K562 (cell line): ENCODE measurements at regions not wholly inside any gene's neighbourhood (a gene's known extent, or its start where the extent isn't known, plus 50 kb on each side); places are given as distances from the start of the nearest gene placed in this dataset.

Experiments used
- ATAC-seq: fragments of 200-7000 bp; cut with Tn5 transposase; 3 replicates; pipeline ENCODE4 v1.9.1; 2020; ENCODE audit warnings: moderate library complexity
- BruUV-seq: library from RNA; stranded (reverse); fragments of 400-500 nt; replicated peaks from 2 replicates; lab custom pipeline; 2021; lab: Mats Ljungman, UMichigan
- CTCF ChIA-PET: fragments of 300-600 bp; formaldehyde crosslinking; extraction: SDS; loops from one replicate; lab custom pipeline; 2021; ENCODE audit warnings: low intra/inter-chr PET ratio; lab: Yijun Ruan, JAX
- POLR2A ChIA-PET: fragments of 300-600, 350-650 bp; sonication (Branson Sonifier 250); formaldehyde crosslinking; extraction: SDS; loops from one replicate; lab custom pipeline; 2021; ENCODE audit warnings: antibody characterized with exemption, inconsistent platforms; lab: Yijun Ruan, JAX
- DNase-seq, 4 experiments: peaks; one replicate each; pipeline versions ENCODE4 v3.0.0 to v3.0.0-alpha.2; 2011 to 2018; ENCODE audit warnings: low spot score in 3 of 4, mixed read lengths in 3 of 4; ENCODE audit errors: extremely low read depth in 1 of 4
- FAIRE-seq: peaks from 2 replicates; lab custom pipeline; 2011; peaks lifted over from hg19 to GRCh38; lab: Jason Lieb, UNC
- H2AFZ ChIP-seq: 2 replicates; pipeline ENCODE4 v1.6.0; 2011; ENCODE audit warnings: low read depth, low read length, control low read depth, inconsistent platforms
- H3K27ac ChIP-seq: fragments of 200-600 bp; 3 replicates; pipeline ENCODE4 v1.8.0; 2011; ENCODE audit warnings: low read depth, mild to moderate bottlenecking, control low read depth, inconsistent platforms, low read length, moderate library complexity, mixed read lengths; ENCODE audit errors: extremely low read depth
- H3K27me3 ChIP-seq, 2 experiments: fragments of 300-600 bp in 1 of 2; 2 replicates in 1 of 2; 3 replicates in 1 of 2; pipeline versions ENCODE4 v1.6.0 to v1.8.0; 2011; ENCODE audit warnings: inconsistent platforms in 2 of 2, low read length in 2 of 2, mild to moderate bottlenecking in 1 of 2, mixed read lengths in 1 of 2, moderate library complexity in 1 of 2; ENCODE audit not compliant: control insufficient read depth in 2 of 2, insufficient read depth in 2 of 2
- H3K36me3 ChIP-seq: fragments of 300-600 bp; 3 replicates; pipeline ENCODE4 v1.8.0; 2011; ENCODE audit warnings: mild to moderate bottlenecking, low read length, inconsistent platforms; ENCODE audit not compliant: control insufficient read depth, insufficient read depth
- H3K4me1 ChIP-seq, 2 experiments: fragments of 200-600 bp in 1 of 2; replicated peaks in 1 of 2; 2 replicates in 1 of 2; 3 replicates in 1 of 2; pipeline versions ENCODE4 v1.5.1 to v1.8.0; 2011; ENCODE audit warnings: inconsistent platforms in 2 of 2, low read length in 2 of 2, mild to moderate bottlenecking in 1 of 2, mixed read lengths in 1 of 2, moderate library complexity in 1 of 2; ENCODE audit not compliant: control insufficient read depth in 2 of 2, insufficient read depth in 2 of 2
- H3K4me2 ChIP-seq: 2 replicates; pipeline ENCODE4 v1.6.1; 2011; ENCODE audit warnings: low read length, control low read depth, inconsistent platforms, mixed read lengths; ENCODE audit not compliant: insufficient read depth
- H3K4me3 ChIP-seq: fragments of 200-600 bp; sonication (generic), shearing (Covaris generic); 2 replicates; pipeline ENCODE4 v1.5.1; 2016; ENCODE audit warnings: control low read depth, inconsistent platforms
- H3K79me2 ChIP-seq: fragments of 200-600 bp; 3 replicates; pipeline ENCODE4 v1.8.0; 2011; ENCODE audit warnings: low read length, inconsistent platforms; ENCODE audit not compliant: control insufficient read depth, insufficient read depth
- H3K9ac ChIP-seq, 2 experiments: 2 replicates each; pipeline versions ENCODE4 v1.6.0 to v1.6.1; 2011; ENCODE audit warnings: low read depth in 2 of 2, low read length in 2 of 2, control low read depth in 1 of 2, inconsistent platforms in 1 of 2, mild to moderate bottlenecking in 1 of 2, mixed read lengths in 1 of 2; ENCODE audit not compliant: insufficient read depth in 1 of 2
- H3K9me1 ChIP-seq: one replicate; pipeline ENCODE4 v1.6.0; 2011; ENCODE audit warnings: inconsistent platforms, mild to moderate bottlenecking, low read length, moderate library complexity; ENCODE audit not compliant: control insufficient read depth, insufficient read depth
- H3K9me3 ChIP-seq: replicated peaks from 2 replicates; pipeline ENCODE4 v1.5.1; 2011; ENCODE audit warnings: low read depth, low read length, inconsistent platforms; ENCODE audit not compliant: control insufficient read depth, insufficient read depth
- H4K20me1 ChIP-seq: replicated peaks from 2 replicates; pipeline ENCODE4 v1.6.1; 2011; ENCODE audit warnings: low read length, inconsistent platforms, mixed read lengths; ENCODE audit not compliant: control insufficient read depth, insufficient read depth
- CBX3 ChIP-seq, 2 experiments: IDR thresholded peaks; 1 replicate in 1 of 2; 2 replicates in 1 of 2; pipeline ENCODE4 v1.6.1; 2012; ENCODE audit warnings: inconsistent platforms in 2 of 2, low read length in 2 of 2, borderline replicate concordance in 1 of 2, control low read depth in 1 of 2
- CEBPG ChIP-seq, 3 experiments: fragments of 200-800 bp in 1 of 3; sonication (Bioruptor generic) in 1 of 3; sonication (generic) in 1 of 3; formaldehyde crosslinking in 1 of 3; IDR thresholded peaks in 2 of 3; conservative IDR thresholded peaks in 1 of 3; 2 replicates each; pipeline versions ENCODE4 v1.6.1 to v1.8.0; 2016 to 2022; ENCODE audit warnings: missing compliant biosample characterization in 2 of 3, missing genetic modification characterization in 2 of 3, mild to moderate bottlenecking in 1 of 3, missing genetic modification reagents in 1 of 3
- ETV5 ChIP-seq: sonication (generic); formaldehyde crosslinking; IDR thresholded peaks from 2 replicates; pipeline ENCODE4 v1.4.0; 2020; ENCODE audit warnings: low read depth, mild to moderate bottlenecking, missing genetic modification reagents
- MCM7 ChIP-seq, 2 experiments: fragments of 450-650 bp; IDR thresholded peaks; 2 replicates each; pipeline ENCODE4 v1.6.1; 2016 to 2018
- RFX1 ChIP-seq: fragments of 450-650 bp; IDR thresholded peaks from 2 replicates; pipeline ENCODE4 v1.6.1; 2016; ENCODE audit warnings: mild to moderate bottlenecking, moderate library complexity
- SRSF1 ChIP-seq: fragments of 200-400 bp; formaldehyde crosslinking; IDR thresholded peaks from 2 replicates; pipeline ENCODE4 v1.6.1; 2017; ENCODE audit warnings: mild to moderate bottlenecking, low read depth, low read length, moderate library complexity
- TAL1 ChIP-seq: fragments of 450-650 bp; IDR thresholded peaks from 2 replicates; pipeline ENCODE4 v1.6.1; 2016; ENCODE audit warnings: mild to moderate bottlenecking
- WGBS: fragments of 100-300 bp; shearing (Covaris generic); methylation state at CpG from one replicate; pipeline ENCODE4 v1.1.6; 2016; ENCODE audit warnings: low coverage, mixed read lengths; ENCODE audit not compliant: insufficient coverage; ENCODE audit errors: missing lambda C conversion rate; 5-methylcytosine and 5-hydroxymethylcytosine counted together
- in situ Hi-C: fragments of 300-500 bp; cut with MboI; formaldehyde crosslinking; loops from 4 replicates; pipeline ENCODE4 v1.15.0; 2018; ENCODE audit warnings: inconsistent platforms, mixed read lengths
- intact Hi-C: fragments of 100-400 bp; cut with micrococcal nuclease; formaldehyde crosslinking; loops from 2 replicates; pipeline ENCODE4 v1.14.2; 2022
- TF ChIP-seq, protein P1 (sequence below): fragments of 450-650 bp; IDR thresholded peaks from 2 replicates; pipeline ENCODE4 v1.6.1; 2018; ENCODE audit warnings: mild to moderate bottlenecking, low read depth; ENCODE audit not compliant: partially characterized antibody
- TF ChIP-seq, protein P2 (sequence below): fragments of 250-450 bp; sonication (Bioruptor Pico); IDR thresholded peaks from 2 replicates; pipeline ENCODE4 v1.5.0; 2022; ENCODE audit warnings: mild to moderate bottlenecking
- TF ChIP-seq, protein P3 (sequence below): fragments of 450-650 bp; formaldehyde crosslinking; IDR thresholded peaks from 2 replicates; pipeline ENCODE4 v1.4.0; 2020; ENCODE audit warnings: mild to moderate bottlenecking

DNA sequence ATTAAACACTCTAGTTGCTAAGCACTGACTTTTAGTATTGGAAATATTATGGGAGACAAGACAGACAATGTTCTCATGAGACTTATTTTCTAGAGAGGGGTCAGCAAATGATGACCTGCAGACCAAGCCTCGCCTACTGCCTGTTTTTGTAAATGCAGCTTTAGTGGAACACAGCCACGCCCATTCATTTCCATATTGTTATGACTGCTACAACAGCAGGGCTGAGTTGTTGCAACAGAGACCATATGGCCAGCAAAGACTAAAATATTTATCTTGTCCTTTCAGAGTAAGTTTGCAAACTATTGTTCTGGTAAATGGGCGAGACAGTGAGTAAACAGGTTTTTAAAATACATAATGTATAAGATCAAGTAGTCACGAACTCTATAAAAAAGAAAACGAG is 570.2 kb downstream of the NTRK3 start:
- H3K27ac ChIP-seq: no peak overlapping the region
- H3K4me2 ChIP-seq: no peak overlapping the region
- no peaks in the 10 kb centered on the region for H3K9me1 ChIP-seq
- CTCF ChIA-PET: no interaction called here
- in situ Hi-C loops (no loop called here), intact Hi-C loops (no loop called here)
- peaks cover 0 to 49% of the 10 kb centered on the region in 2 experiments; a peak in 3 of 5 replicates for H3K4me1 ChIP-seq
- 36% methylated on average over 5 of the region's 5 CpGs for WGBS
- peaks cover 88% of the 10 kb centered on the region for H3K79me2 ChIP-seq
- no peaks in the 10 kb centered on the region for H3K9me3 ChIP-seq
- DNase-seq (peak in 1 of 4 experiments; percentile 57), FAIRE-seq (peak; percentile 75), ATAC-seq (peak; percentile 77)
- H2AFZ ChIP-seq: no peak overlapping the region
- no TSS peak for BruUV-seq
- POLR2A ChIA-PET: interaction anchor here (0.6 to 1.3 kb wide), 5 partner anchors 11 to 127 kb away, joined by 3 to 6 read pairs (median 4); no protein-coding TSS in a partner anchor
- H3K9ac ChIP-seq: no peak overlapping the region
- H3K27me3 ChIP-seq: no peaks in the 10 kb centered on the region
- H3K36me3 ChIP-seq: peaks cover 30% of the 10 kb centered on the region; the same call in 2 of the 3 replicates
- no peak overlapping the region for H3K4me3 ChIP-seq
- H4K20me1 ChIP-seq: peaks cover 3% of the 10 kb centered on the region
- TF ChIP-seq SRSF1 (no peak), MCM7 (IDR thresholded peaks at IDR 0.05) (no peak), RFX1 (0 out of 2 replicates have a peak, but pooled peaks have one; percentile 2), ETV5 (CRISPR knock-in tag) (no peak), TAL1 (peak; percentile 7; the same call in 1 of the 2 replicates), CEBPG (CRISPR knock-in tag; IDR thresholded peaks at IDR 0.05) (0 out of 2 replicates have a peak, but pooled peaks have one; percentile 28), CEBPG (tag; conservative IDR thresholded peaks at IDR 0.05 in 1 of 2, IDR thresholded peaks at IDR 0.05 in 1 of 2) (no peak), CBX3 (IDR thresholded peaks at IDR 0.05; ENCODE audit: borderline replicate concordance in 1 of 2, low read length in 2 of 2) (no peak)
- TF ChIP-seq, protein P1, sequence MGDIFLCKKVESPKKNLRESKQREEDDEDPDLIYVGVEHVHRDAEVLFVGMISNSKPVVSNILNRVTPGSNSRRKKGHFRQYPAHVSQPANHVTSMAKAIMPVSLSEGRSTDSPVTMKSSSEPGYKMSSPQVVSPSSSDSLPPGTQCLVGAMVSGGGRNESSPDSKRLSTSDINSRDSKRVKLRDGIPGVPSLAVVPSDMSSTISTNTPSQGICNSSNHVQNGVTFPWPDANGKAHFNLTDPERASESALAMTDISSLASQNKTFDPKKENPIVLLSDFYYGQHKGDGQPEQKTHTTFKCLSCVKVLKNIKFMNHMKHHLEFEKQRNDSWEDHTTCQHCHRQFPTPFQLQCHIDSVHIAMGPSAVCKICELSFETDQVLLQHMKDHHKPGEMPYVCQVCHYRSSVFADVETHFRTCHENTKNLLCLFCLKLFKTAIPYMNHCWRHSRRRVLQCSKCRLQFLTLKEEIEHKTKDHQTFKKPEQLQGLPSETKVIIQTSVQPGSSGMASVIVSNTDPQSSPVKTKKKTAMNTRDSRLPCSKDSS: no peak
- TF ChIP-seq, protein P2, sequence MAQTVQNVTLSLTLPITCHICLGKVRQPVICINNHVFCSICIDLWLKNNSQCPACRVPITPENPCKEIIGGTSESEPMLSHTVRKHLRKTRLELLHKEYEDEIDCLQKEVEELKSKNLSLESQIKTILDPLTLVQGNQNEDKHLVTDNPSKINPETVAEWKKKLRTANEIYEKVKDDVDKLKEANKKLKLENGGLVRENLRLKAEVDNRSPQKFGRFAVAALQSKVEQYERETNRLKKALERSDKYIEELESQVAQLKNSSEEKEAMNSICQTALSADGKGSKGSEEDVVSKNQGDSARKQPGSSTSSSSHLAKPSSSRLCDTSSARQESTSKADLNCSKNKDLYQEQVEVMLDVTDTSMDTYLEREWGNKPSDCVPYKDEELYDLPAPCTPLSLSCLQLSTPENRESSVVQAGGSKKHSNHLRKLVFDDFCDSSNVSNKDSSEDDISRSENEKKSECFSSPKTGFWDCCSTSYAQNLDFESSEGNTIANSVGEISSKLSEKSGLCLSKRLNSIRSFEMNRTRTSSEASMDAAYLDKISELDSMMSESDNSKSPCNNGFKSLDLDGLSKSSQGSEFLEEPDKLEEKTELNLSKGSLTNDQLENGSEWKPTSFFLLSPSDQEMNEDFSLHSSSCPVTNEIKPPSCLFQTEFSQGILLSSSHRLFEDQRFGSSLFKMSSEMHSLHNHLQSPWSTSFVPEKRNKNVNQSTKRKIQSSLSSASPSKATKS: no peak
- TF ChIP-seq, protein P3, sequence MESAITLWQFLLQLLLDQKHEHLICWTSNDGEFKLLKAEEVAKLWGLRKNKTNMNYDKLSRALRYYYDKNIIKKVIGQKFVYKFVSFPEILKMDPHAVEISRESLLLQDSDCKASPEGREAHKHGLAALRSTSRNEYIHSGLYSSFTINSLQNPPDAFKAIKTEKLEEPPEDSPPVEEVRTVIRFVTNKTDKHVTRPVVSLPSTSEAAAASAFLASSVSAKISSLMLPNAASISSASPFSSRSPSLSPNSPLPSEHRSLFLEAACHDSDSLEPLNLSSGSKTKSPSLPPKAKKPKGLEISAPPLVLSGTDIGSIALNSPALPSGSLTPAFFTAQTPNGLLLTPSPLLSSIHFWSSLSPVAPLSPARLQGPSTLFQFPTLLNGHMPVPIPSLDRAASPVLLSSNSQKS (CRISPR knock-in tag): no peak
